Neural crest cell (in vitro differentiated cells): ENCODE measurements at regions not wholly inside any gene's neighbourhood (a gene's known extent, or its start where the extent isn't known, plus 50 kb on each side); places are given as distances from the start of the nearest gene placed in this dataset.

ENCODE experiments used
- DNase-seq: peaks from one replicate; pipeline ENCODE4 v3.0.0; 2021; ENCODE audit warnings: low read depth, mixed read lengths, low spot score
- H3K27ac Mint-ChIP-seq: one replicate; pipeline ENCODE4 v1.8.0; 2021; ENCODE audit warnings: mild to moderate bottlenecking, mixed read lengths; ENCODE audit not compliant: unreplicated experiment
- H3K27me3 Mint-ChIP-seq: 2 replicates; pipeline ENCODE4 v1.8.0; 2021; ENCODE audit warnings: low read depth, mild to moderate bottlenecking, mixed read lengths
- H3K36me3 Mint-ChIP-seq: 2 replicates; pipeline ENCODE4 v1.8.0; 2021; ENCODE audit warnings: low read depth, mild to moderate bottlenecking, mixed read lengths
- H3K4me1 Mint-ChIP-seq: 2 replicates; pipeline ENCODE4 v1.8.0; 2021; ENCODE audit warnings: mixed read lengths
- H3K4me3 Mint-ChIP-seq: one replicate; pipeline ENCODE4 v1.8.0; 2021; ENCODE audit warnings: mild to moderate bottlenecking, mixed read lengths
- H3K9me3 Mint-ChIP-seq: 2 replicates; pipeline ENCODE4 v1.8.0; 2021; ENCODE audit warnings: mixed read lengths
- TF ChIP-seq, protein P1 (sequence below): fragments of 200-600 bp; sonication (generic); conservative IDR thresholded peaks from 2 replicates; pipeline ENCODE4 v1.5.0; 2021; ENCODE audit warnings: antibody characterized with exemption, mild to moderate bottlenecking

DNA sequence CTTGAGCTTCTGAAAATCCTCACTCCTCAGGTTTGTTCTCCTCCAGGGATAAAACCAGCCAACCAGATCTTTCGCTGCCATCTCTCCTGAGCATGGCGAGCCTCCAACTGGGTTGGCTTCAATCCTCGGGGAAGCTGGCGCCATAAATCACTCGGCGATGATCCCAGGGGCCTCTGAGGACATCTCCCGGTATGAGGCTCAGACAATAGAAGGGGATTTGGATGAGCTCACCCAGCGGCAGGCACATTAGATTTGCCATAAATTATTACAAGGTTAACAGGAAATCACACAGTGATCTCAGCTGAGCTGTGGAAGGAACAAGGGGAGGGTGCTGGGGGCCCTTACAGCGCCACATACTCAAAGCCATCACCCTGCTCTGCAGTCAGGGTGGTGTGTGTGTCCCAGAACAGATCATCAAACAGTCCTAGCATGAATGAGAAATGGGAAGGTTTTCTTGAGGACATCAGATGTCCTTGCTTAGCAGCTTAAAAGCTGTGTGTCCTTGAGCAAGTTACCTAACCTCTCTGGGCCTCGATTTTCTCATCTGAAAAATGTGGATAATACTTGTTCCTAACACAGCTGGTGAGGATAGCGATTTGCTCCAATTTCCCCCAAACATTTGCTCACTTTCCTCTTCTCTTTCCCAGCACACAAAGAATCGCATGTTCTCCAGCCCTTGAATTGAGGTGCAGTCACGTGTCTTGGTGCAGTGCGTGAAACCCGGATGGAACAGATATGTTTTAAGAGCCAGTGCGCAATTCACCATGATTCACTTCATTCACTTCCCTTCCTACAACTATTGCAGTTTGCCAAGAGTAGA lies 142.8 kb downstream of the SCARB1 start:
- Mint-ChIP-seq H3K27ac (peak overlapping the region; percentile 77), H3K27me3 (peaks cover 4% of the 10 kb centered on the region), H3K9me3 (no peaks in the 10 kb centered on the region), H3K36me3 (no peaks in the 10 kb centered on the region), H3K4me1 (peaks cover 30% of the 10 kb centered on the region), H3K4me3 (no peak overlapping the region)
- TF ChIP-seq, protein P1, sequence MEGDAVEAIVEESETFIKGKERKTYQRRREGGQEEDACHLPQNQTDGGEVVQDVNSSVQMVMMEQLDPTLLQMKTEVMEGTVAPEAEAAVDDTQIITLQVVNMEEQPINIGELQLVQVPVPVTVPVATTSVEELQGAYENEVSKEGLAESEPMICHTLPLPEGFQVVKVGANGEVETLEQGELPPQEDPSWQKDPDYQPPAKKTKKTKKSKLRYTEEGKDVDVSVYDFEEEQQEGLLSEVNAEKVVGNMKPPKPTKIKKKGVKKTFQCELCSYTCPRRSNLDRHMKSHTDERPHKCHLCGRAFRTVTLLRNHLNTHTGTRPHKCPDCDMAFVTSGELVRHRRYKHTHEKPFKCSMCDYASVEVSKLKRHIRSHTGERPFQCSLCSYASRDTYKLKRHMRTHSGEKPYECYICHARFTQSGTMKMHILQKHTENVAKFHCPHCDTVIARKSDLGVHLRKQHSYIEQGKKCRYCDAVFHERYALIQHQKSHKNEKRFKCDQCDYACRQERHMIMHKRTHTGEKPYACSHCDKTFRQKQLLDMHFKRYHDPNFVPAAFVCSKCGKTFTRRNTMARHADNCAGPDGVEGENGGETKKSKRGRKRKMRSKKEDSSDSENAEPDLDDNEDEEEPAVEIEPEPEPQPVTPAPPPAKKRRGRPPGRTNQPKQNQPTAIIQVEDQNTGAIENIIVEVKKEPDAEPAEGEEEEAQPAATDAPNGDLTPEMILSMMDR: no peak
- no peak for DNase-seq

DNA sequence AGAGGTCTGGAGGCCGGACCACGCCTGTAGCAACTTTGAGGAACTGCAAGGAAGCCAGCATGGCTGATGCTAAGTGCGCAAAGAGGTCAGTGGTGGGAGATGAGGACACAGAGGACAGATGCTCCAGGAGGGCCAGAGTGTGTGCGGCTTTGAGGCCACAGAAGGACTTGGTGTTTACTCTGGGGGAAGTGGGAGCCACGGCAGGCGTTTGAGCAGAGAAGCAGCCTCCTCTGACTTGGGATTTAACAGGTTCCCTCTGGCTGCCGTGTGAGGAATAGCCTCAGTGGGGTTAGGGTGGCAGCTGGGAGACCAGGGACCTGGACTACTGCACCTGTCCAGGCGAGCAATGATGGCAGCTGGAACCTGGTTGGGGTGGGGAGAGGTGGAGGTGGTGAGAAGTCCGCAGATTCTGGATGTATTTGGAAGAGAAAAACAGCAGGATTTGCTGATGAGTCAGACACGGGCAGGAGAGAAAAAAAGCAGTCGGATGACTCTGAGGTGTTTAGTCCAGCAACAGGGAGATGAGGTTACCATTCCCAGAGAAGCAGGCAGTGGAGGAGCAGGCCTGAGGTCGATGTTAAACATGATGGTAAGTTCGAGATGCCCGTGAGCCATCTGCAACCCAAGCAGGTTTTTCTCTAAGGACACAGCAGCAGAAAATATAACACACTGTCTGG lies 143.5 kb downstream of the SCARB1 start:
- H3K36me3 Mint-ChIP-seq: no peaks in the 10 kb centered on the region

DNA sequence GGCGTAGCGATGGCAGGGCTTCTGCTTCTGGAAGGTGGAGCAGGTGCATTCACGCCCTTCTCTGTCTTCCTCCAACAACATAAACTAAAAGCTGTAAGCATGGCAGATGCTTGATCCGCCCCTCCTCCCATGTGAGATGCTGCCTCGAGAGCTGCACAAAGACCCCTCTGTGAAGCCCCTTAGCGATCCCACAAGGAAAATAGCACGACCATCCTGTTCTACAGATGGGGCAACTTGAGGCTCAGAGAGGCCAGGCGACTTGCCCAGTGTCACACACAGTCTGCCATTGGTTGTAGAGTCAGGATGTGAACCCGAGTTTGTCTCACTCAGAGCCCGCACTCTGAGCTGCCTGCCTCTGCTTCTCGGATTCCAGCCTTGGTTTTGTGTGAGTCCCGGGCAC lies 144.4 kb downstream of the SCARB1 start:
- DNase-seq: no peak
- Mint-ChIP-seq H3K27ac (no peak overlapping the region), H3K4me3 (no peak overlapping the region)

More for the DNA sequence above, 143.5 kb downstream of the SCARB1 start:
- no peak for DNase-seq
- H3K9me3 Mint-ChIP-seq: no peaks in the 10 kb centered on the region
- H3K27ac Mint-ChIP-seq: peak overlapping the region; percentile 77
- peaks cover 4% of the 10 kb centered on the region for H3K27me3 Mint-ChIP-seq
- peaks cover 38% of the 10 kb centered on the region for H3K4me1 Mint-ChIP-seq
- no peak overlapping the region for H3K4me3 Mint-ChIP-seq
- TF ChIP-seq, protein P1: peak; percentile 44

DNA sequence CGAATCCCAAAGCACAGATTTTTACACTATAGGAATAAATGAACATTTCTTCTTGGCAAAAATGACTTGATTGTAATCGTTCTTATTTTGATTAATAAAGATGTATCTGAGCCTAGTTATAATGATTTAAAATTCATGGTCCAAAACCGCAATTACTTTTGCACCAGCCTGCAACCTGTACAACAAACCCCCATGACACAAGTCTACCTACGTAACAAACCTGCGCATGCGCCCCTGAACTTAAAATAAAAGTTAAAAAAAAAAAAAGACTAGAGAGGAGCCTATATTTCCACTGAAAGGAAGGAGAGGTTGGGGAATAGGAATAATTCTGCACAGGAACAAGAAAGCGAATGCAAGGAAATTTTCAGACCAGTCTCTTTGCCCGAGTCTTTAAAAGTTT lies 145.2 kb downstream of the SCARB1 start:
- DNase-seq: no peak
- H3K36me3 Mint-ChIP-seq: no peaks in the 10 kb centered on the region
- H3K4me1 Mint-ChIP-seq: peaks cover 45% of the 10 kb centered on the region
- TF ChIP-seq, protein P1: no peak
- H3K9me3 Mint-ChIP-seq: no peaks in the 10 kb centered on the region
- H3K27ac Mint-ChIP-seq: no peak overlapping the region
- no peak overlapping the region for H3K4me3 Mint-ChIP-seq
- peaks cover 8% of the 10 kb centered on the region for H3K27me3 Mint-ChIP-seq

More for the DNA sequence above, 144.4 kb downstream of the SCARB1 start:
- TF ChIP-seq, protein P1: no peak
- Mint-ChIP-seq H3K36me3 (no peaks in the 10 kb centered on the region), H3K27me3 (peaks cover 4% of the 10 kb centered on the region), H3K4me1 (peaks cover 40% of the 10 kb centered on the region), H3K9me3 (no peaks in the 10 kb centered on the region)

DNA sequence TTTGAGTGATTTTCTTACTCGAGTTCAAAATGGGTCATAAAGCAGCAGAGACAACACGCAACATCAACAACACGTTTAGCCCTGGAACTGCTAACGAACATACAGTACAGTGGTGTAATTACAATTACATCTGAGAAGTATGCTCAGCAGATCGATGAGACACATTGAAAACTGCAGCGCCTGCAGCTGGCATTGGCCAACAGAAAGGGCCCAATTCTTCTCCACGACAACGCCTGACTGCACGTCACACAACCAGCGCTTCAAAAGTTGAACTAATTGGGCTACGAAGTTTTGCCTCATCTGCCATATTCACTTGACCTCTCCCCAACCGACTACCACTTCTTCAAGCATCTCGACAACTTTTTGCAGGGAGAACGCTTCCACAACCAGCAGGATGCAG lies 145.6 kb downstream of the SCARB1 start:
- Mint-ChIP-seq H3K9me3 (no peaks in the 10 kb centered on the region), H3K27me3 (peaks cover 8% of the 10 kb centered on the region), H3K36me3 (no peaks in the 10 kb centered on the region), H3K27ac (no peak overlapping the region), H3K4me3 (no peak overlapping the region), H3K4me1 (peaks cover 49% of the 10 kb centered on the region)
- no peak for DNase-seq
- TF ChIP-seq, protein P1: no peak
